HCT116 (cell line): ENCODE measurements at regions not wholly inside any gene's neighbourhood (a gene's known extent, or its start where the extent isn't known, plus 50 kb on each side); places are given as distances from the start of the nearest gene placed in this dataset.

Experiments
- ATAC-seq: fragments of 200-7000 bp; cut with Tn5 transposase; 2 replicates; pipeline ENCODE4 v1.9.1; 2020; ENCODE audit warnings: mild to moderate bottlenecking, moderate library complexity
- BruUV-seq: library from RNA; stranded (reverse); fragments of 400-500 nt; replicated peaks from 2 replicates; lab custom pipeline; 2021; lab: Mats Ljungman, UMichigan
- CTCF ChIA-PET: fragments of 300-600 bp; sonication (Branson Sonifier 250); formaldehyde crosslinking; loops from one replicate; lab custom pipeline; 2021; ENCODE audit warnings: antibody characterized with exemption; lab: Charles Lee
- POLR2A ChIA-PET: fragments of 300-600, 350-600 bp; sonication (Branson Sonifier 250); formaldehyde crosslinking; loops from one replicate; lab custom pipeline; 2021; ENCODE audit warnings: antibody characterized with exemption; lab: Charles Lee
- RAD21 ChIA-PET, 2 experiments: fragments of 300-600 bp; sonication (Branson Sonifier 250); formaldehyde crosslinking; loops; one replicate each; lab custom pipeline; 2023; ENCODE audit warnings: low total read pairs in 2 of 2; ENCODE audit not compliant: uncharacterized antibody in 2 of 2, unreplicated experiment in 2 of 2, low non-redundant PET in 1 of 2; lab: Charles Lee
- DNase-seq: peaks from one replicate; pipeline ENCODE4 v3.0.0-alpha.2; 2010; ENCODE audit warnings: low read depth, low spot score
- H2AFZ ChIP-seq: fragments of 200-600 bp; shearing (Covaris generic), sonication (generic); 2 replicates; pipeline ENCODE4 v1.6.1; 2017; ENCODE audit warnings: low read depth, mixed run types, mixed read lengths, antibody characterized with exemption, low read length; ENCODE audit not compliant: poor library complexity, severe bottlenecking
- H3K27ac ChIP-seq: 2 replicates; pipeline ENCODE4 v1.5.1; 2012; ENCODE audit warnings: low read depth, low read length
- H3K27me3 ChIP-seq: fragments of 200-600 bp; sonication (generic); 2 replicates; pipeline ENCODE4 v1.6.1; 2016; ENCODE audit warnings: mixed run types, low read length, mixed read lengths; ENCODE audit not compliant: insufficient read depth
- H3K36me3 ChIP-seq, 2 experiments: fragments of 200-500 bp in 1 of 2; fragments of 200-600 bp in 1 of 2; sonication (Bioruptor generic) in 1 of 2; sonication (generic) in 1 of 2; 2 replicates each; pipeline versions ENCODE4 v1.5.1 to v1.6.1; 2014 to 2016; ENCODE audit warnings: low read length in 2 of 2, inconsistent platforms in 1 of 2, mixed read lengths in 1 of 2, mixed run types in 1 of 2; ENCODE audit not compliant: insufficient read depth in 2 of 2, control insufficient read depth in 1 of 2
- H3K4me1 ChIP-seq, 2 experiments: fragments of 200-600 bp in 1 of 2; sonication (generic) in 1 of 2; 2 replicates each; pipeline versions ENCODE4 v1.5.1 to v1.6.1; 2012 to 2017; ENCODE audit warnings: low read length in 2 of 2, inconsistent platforms in 1 of 2, mild to moderate bottlenecking in 1 of 2, mixed read lengths in 1 of 2, mixed run types in 1 of 2, moderate library complexity in 1 of 2; ENCODE audit not compliant: insufficient read depth in 2 of 2, control insufficient read depth in 1 of 2
- H3K4me2 ChIP-seq: fragments of 200-600 bp; sonication (generic); 2 replicates; pipeline ENCODE4 v1.6.1; 2017; ENCODE audit warnings: mixed run types, low read length, mixed read lengths
- H3K4me3 ChIP-seq, 2 experiments: fragments of 200-600 bp in 1 of 2; sonication (generic) in 1 of 2; replicated peaks in 1 of 2; 2 replicates each; pipeline ENCODE4 v1.5.1; 2011 to 2016; ENCODE audit warnings: low read length in 2 of 2, control low read depth in 1 of 2, low read depth in 1 of 2, mild to moderate bottlenecking in 1 of 2, mixed read lengths in 1 of 2, mixed run types in 1 of 2
- H3K79me2 ChIP-seq: fragments of 200-600 bp; sonication (generic); 2 replicates; pipeline ENCODE4 v1.6.1; 2017; ENCODE audit warnings: mild to moderate bottlenecking, mixed run types, low read length, moderate library complexity, mixed read lengths; ENCODE audit not compliant: insufficient read depth
- H3K9ac ChIP-seq: fragments of 200-600 bp; sonication (generic); 2 replicates; pipeline ENCODE4 v1.6.1; 2016; ENCODE audit warnings: low read length, mixed read lengths
- H3K9me2 ChIP-seq: fragments of 200-600 bp; sonication (generic), shearing (Covaris generic); 2 replicates; pipeline ENCODE4 v1.6.1; 2017; ENCODE audit warnings: mixed run types, mild to moderate bottlenecking, moderate library complexity; ENCODE audit not compliant: insufficient read depth
- H3K9me3 ChIP-seq, 2 experiments: fragments of 200-500 bp in 1 of 2; fragments of 200-600 bp in 1 of 2; sonication (Bioruptor generic) in 1 of 2; sonication (generic) in 1 of 2; 2 replicates each; pipeline ENCODE4 v1.6.1; 2014 to 2017; ENCODE audit warnings: low read length in 2 of 2, mixed read lengths in 2 of 2, inconsistent platforms in 1 of 2, low read depth in 1 of 2, mild to moderate bottlenecking in 1 of 2, mixed run types in 1 of 2, moderate library complexity in 1 of 2; ENCODE audit not compliant: control insufficient read depth in 1 of 2, insufficient read depth in 1 of 2
- H4K20me1 ChIP-seq: fragments of 200-600 bp; sonication (generic), shearing (Covaris generic); 2 replicates; pipeline ENCODE4 v1.6.1; 2017; ENCODE audit warnings: mixed run types, mild to moderate bottlenecking, moderate library complexity; ENCODE audit not compliant: insufficient read depth
- ATF3 ChIP-seq: IDR thresholded peaks from 2 replicates; pipeline ENCODE4 v1.6.1; 2012
- CBX3 ChIP-seq: IDR thresholded peaks from 2 replicates; pipeline ENCODE4 v1.6.1; 2012; ENCODE audit warnings: low read depth
- CTCF ChIP-seq, 3 experiments: fragments of 200-600 bp in 1 of 3; sonication (generic) in 1 of 3; IDR thresholded peaks in 2 of 3; conservative IDR thresholded peaks in 1 of 3; 2 replicates each; pipeline ENCODE4 v1.5.1; 2012 to 2017; ENCODE audit warnings: low read depth in 2 of 3, low read length in 2 of 3, antibody characterized with exemption in 1 of 3, borderline replicate concordance in 1 of 3, control low read depth in 1 of 3, mild to moderate bottlenecking in 1 of 3, mixed read lengths in 1 of 3, mixed run types in 1 of 3, moderate library complexity in 1 of 3; ENCODE audit not compliant: insufficient read depth in 1 of 3
- ELF1 ChIP-seq: IDR thresholded peaks from 2 replicates; pipeline ENCODE4 v1.6.1; 2012; ENCODE audit warnings: low read depth, borderline replicate concordance
- JUND ChIP-seq: IDR thresholded peaks from 2 replicates; pipeline ENCODE4 v1.6.1; 2012
- RAD21 ChIP-seq: IDR thresholded peaks from 2 replicates; pipeline ENCODE4 v1.6.1; 2012; ENCODE audit warnings: low read depth, mild to moderate bottlenecking
- SP1 ChIP-seq: IDR thresholded peaks from 2 replicates; pipeline ENCODE4 v1.6.1; 2012; ENCODE audit warnings: low read depth
- TCF7L2 ChIP-seq: IDR thresholded peaks from 2 replicates; pipeline ENCODE4 v1.7.0; 2011; ENCODE audit warnings: borderline replicate concordance, inconsistent platforms; ENCODE audit not compliant: insufficient read depth, insufficient read length; ENCODE audit errors: extremely low read depth
- YY1 ChIP-seq: IDR thresholded peaks from 2 replicates; pipeline ENCODE4 v1.6.1; 2011; ENCODE audit warnings: low read length, low read depth, moderate library complexity, mild to moderate bottlenecking; ENCODE audit not compliant: insufficient replicate concordance; ENCODE audit errors: extremely low read depth
- ZFX ChIP-seq: fragments of 450-650 bp; IDR thresholded peaks from 2 replicates; pipeline ENCODE4 v1.6.1; 2017
- ZNF274 ChIP-seq: fragments of 200-500 bp; sonication (Bioruptor generic); IDR thresholded peaks from 2 replicates; pipeline ENCODE4 v1.6.1; 2014; ENCODE audit warnings: mild to moderate bottlenecking, low read depth, low read length, inconsistent platforms
- intact Hi-C: fragments of 100-400 bp; cut with micrococcal nuclease; formaldehyde crosslinking; loops from 2 replicates; pipeline ENCODE4 v1.10.0; 2022
- TF ChIP-seq, protein P1 (sequence below): IDR thresholded peaks from 2 replicates; pipeline ENCODE4 v1.6.1; 2012; ENCODE audit warnings: low read depth

- POLR2A ChIA-PET: no interaction called here
- H3K79me2 ChIP-seq: no peaks in the 10 kb centered on the region
- ATAC-seq (no peak), DNase-seq (no peak)
- no peak overlapping the region for H2AFZ ChIP-seq
- intact Hi-C loops: no loop called here
- no peak overlapping the region for H3K27ac ChIP-seq
- no peak overlapping the region for H3K4me2 ChIP-seq
- no peaks in the 10 kb centered on the region for H3K36me3 ChIP-seq
- no TSS peak for BruUV-seq
- H3K9me3 ChIP-seq: no peaks in the 10 kb centered on the region
- H3K27me3 ChIP-seq: no peaks in the 10 kb centered on the region
- no peaks in the 10 kb centered on the region for H3K4me1 ChIP-seq
- H4K20me1 ChIP-seq: no peaks in the 10 kb centered on the region
- TF ChIP-seq CTCF (IDR thresholded peaks at IDR 0.05 in 2 of 3, conservative IDR thresholded peaks at IDR 0.05 in 1 of 3; ENCODE audit: borderline replicate concordance in 1 of 3, insufficient read depth in 1 of 3, low read depth in 2 of 3, low read length in 2 of 3) (no peak), JUND (no peak), ELF1 (no peak), CBX3 (no peak), ZFX (no peak), YY1 (no peak), ATF3 (no peak)
- H3K9ac ChIP-seq: no peak overlapping the region
- no peaks in the 10 kb centered on the region for H3K9me2 ChIP-seq
- CTCF ChIA-PET: no interaction called here
- RAD21 ChIA-PET: no interaction called here
- H3K4me3 ChIP-seq: no peak overlapping the region
Measured at GRCh38 chr7:125746510-125746909, 816.9 kb upstream of the POT1 start.

DNA sequence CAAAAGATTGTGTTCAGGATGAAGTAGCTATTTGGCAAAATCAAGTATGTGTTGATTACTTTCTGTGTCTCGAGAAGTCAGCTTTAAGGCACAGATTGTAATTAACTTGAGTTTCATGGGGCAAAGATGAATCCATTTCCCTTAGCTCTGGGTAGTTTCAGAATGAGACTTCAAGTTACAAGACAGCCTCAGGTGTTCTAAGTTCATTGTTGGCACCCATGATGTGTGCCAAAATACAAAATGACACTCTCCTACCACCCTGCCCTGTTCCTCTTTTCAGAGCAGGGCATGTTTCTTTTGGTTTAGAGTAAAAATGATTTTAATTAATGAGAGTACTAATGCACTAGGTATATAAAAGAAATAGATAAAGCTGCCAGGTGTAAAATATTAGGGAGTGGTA is 797.6 kb upstream of the POT1 start:
- Histone ChIP-seq H4K20me1 (no peaks in the 10 kb centered on the region), H3K36me3 (no peaks in the 10 kb centered on the region), H3K27me3 (no peaks in the 10 kb centered on the region), H3K27ac (no peak overlapping the region), H2AFZ (no peak overlapping the region), H3K4me3 (no peak overlapping the region), H3K4me2 (no peak overlapping the region), H3K4me1 (no peaks in the 10 kb centered on the region), H3K9me2 (no peaks in the 10 kb centered on the region), H3K9me3 (no peaks in the 10 kb centered on the region), H3K79me2 (no peaks in the 10 kb centered on the region), H3K9ac (no peak overlapping the region)
- ChIA-PET RAD21 (no interaction called here), POLR2A (no interaction called here), CTCF (no interaction called here)
- ATAC-seq (no peak), DNase-seq (no peak)
- BruUV-seq: no TSS peak
- intact Hi-C loops: no loop called here
- TF ChIP-seq ZNF274: no peak
- no peak for TF ChIP-seq TCF7L2
- TF ChIP-seq, protein P1, sequence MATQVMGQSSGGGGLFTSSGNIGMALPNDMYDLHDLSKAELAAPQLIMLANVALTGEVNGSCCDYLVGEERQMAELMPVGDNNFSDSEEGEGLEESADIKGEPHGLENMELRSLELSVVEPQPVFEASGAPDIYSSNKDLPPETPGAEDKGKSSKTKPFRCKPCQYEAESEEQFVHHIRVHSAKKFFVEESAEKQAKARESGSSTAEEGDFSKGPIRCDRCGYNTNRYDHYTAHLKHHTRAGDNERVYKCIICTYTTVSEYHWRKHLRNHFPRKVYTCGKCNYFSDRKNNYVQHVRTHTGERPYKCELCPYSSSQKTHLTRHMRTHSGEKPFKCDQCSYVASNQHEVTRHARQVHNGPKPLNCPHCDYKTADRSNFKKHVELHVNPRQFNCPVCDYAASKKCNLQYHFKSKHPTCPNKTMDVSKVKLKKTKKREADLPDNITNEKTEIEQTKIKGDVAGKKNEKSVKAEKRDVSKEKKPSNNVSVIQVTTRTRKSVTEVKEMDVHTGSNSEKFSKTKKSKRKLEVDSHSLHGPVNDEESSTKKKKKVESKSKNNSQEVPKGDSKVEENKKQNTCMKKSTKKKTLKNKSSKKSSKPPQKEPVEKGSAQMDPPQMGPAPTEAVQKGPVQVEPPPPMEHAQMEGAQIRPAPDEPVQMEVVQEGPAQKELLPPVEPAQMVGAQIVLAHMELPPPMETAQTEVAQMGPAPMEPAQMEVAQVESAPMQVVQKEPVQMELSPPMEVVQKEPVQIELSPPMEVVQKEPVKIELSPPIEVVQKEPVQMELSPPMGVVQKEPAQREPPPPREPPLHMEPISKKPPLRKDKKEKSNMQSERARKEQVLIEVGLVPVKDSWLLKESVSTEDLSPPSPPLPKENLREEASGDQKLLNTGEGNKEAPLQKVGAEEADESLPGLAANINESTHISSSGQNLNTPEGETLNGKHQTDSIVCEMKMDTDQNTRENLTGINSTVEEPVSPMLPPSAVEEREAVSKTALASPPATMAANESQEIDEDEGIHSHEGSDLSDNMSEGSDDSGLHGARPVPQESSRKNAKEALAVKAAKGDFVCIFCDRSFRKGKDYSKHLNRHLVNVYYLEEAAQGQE: no peak
- no peak for TF ChIP-seq RAD21
- TF ChIP-seq YY1: no peak
- no peak for TF ChIP-seq SP1
